ENCODE measurements at regions not wholly inside any gene's neighbourhood (a gene's known extent, or its start where the extent isn't known, plus 50 kb on each side); places are given as distances from the start of the nearest gene placed in this dataset.

DNA sequence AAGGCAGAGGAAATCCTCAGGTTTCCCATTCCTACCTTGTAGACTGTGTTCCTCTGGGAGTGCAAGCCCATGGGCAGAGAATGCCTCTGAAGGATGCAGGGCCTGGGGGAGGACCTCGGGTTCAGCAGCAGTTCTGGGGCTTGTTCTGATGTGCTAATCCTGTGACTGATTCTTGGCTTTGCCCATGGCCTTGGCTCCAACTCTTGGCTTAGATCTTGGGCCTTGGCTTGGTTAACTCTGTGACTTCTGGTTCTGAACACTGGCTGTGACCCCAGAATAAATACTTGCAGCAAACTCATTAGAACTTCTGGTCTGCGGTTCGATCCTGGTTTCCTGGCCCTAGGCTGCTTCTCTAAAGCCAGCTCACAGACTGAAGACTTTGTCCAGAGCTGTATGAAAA lies 366.9 kb upstream of the ZEB2 start:
- H3K4me1 ChIP-seq (ENCODE audit: control insufficient read depth, insufficient read depth, low read length), result no peaks in the 10 kb centered on the region
- H3K9ac ChIP-seq (ENCODE audit: low read length), result no peak overlapping the region
- H3K36me3 ChIP-seq (ENCODE audit: control insufficient read depth, insufficient read depth, low read length), result no peaks in the 10 kb centered on the region
- H3K27ac ChIP-seq (ENCODE audit: low read depth, low read length), result no peak overlapping the region
- H3K27me3 ChIP-seq (ENCODE audit: control insufficient read depth, insufficient read depth, low read length), result no peaks in the 10 kb centered on the region
- H3K9me3 ChIP-seq (ENCODE audit: control insufficient read depth, insufficient read depth, low read depth, low read length), result no peaks in the 10 kb centered on the region; the same call in 1 of the 2 replicates
- no peak overlapping the region for H3K4me3 ChIP-seq (ENCODE audit: low read depth, low read length)

DNA sequence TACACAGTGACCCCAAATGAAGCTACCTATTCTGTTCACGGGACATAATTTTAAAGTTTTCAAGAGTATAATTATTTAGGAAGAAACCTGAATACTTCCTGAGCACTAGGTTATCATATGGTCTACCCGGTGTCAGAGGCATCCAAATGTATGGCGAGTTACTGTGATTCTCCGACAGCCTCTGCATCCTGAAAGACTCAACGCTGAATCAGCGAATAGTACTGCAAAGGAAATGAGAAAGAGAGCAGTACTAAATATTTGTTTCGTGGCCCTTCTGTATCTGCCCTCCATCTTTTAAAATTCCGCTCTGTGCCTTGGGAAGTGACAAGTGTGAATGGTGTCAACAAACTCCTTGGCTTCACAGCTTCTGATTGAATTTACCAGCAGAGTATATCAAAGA lies 358.0 kb upstream of the ZEB2 start:
- Histone ChIP-seq H3K9me3 (ENCODE audit: control insufficient read depth, insufficient read depth, low read depth, low read length) (no peaks in the 10 kb centered on the region; the same call in 1 of the 2 replicates), H3K27ac (ENCODE audit: low read depth, low read length) (no peak overlapping the region), H3K27me3 (ENCODE audit: control insufficient read depth, insufficient read depth, low read length) (no peaks in the 10 kb centered on the region), H3K36me3 (ENCODE audit: control insufficient read depth, insufficient read depth, low read length) (no peaks in the 10 kb centered on the region), H3K4me1 (ENCODE audit: control insufficient read depth, insufficient read depth, low read length) (peaks cover 5% of the 10 kb centered on the region), H3K9ac (ENCODE audit: low read length) (no peak overlapping the region), H3K4me3 (ENCODE audit: low read depth, low read length) (no peak overlapping the region)

DNA sequence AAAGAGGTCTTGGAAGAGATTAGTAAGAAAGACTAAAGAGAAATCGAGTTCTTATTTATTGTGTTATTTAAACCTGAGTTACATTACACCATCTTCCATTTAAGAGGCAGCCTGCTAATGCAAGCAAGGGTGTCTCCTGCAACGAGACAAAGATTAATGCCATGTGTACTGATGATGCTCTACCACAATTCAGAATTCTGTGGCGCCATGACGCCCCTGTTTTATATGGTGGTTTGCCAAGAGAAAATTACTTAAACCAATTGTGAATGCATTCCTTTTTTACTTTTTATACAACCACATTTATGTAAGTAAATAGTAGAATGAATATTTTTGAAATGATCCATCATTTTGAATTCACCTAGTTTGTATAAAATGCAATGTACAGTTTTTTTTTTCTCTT lies 356.1 kb upstream of the ZEB2 start:
- Histone ChIP-seq H3K27me3 (ENCODE audit: control insufficient read depth, insufficient read depth, low read length) (no peaks in the 10 kb centered on the region), H3K9me3 (ENCODE audit: control insufficient read depth, insufficient read depth, low read depth, low read length) (no peaks in the 10 kb centered on the region), H3K9ac (ENCODE audit: low read length) (no peak overlapping the region), H3K36me3 (ENCODE audit: control insufficient read depth, insufficient read depth, low read length) (no peaks in the 10 kb centered on the region), H3K4me3 (ENCODE audit: low read depth, low read length) (no peak overlapping the region), H3K4me1 (ENCODE audit: control insufficient read depth, insufficient read depth, low read length) (peaks cover 5% of the 10 kb centered on the region), H3K27ac (ENCODE audit: low read depth, low read length) (no peak overlapping the region)

DNA sequence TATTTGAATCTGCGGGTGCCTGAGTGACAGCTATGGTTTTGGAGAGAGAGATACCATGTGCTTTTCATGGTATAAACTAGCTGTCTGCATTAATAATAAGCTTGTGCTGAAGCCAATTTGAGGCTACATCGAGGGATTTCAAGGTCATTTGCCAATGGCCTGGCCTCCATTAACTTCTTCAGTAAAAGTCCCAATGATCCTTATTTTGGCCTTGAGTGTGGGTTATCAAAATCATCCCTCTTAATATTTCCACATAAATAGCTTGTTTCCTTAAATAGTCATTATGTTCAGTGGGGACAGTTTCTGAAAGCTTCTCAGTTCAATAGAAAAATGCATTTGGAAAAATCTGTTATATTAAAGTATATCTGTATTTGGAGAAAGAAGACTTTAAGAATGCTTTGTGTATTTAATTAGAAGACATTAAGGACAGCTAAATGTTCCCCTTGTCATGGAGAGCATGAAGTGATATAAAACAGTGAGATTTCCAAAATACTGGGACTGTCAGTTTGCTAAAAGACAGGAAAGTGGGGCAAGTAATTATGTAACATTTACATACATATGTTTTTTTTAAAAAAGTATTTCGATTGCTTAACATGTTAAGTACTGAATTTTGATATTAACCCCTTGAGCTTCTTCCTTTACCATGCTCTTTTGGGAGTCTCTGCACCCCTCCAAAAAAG lies 355.5 kb upstream of the ZEB2 start:
- no peak overlapping the region for H3K9ac ChIP-seq (ENCODE audit: low read length)

DNA sequence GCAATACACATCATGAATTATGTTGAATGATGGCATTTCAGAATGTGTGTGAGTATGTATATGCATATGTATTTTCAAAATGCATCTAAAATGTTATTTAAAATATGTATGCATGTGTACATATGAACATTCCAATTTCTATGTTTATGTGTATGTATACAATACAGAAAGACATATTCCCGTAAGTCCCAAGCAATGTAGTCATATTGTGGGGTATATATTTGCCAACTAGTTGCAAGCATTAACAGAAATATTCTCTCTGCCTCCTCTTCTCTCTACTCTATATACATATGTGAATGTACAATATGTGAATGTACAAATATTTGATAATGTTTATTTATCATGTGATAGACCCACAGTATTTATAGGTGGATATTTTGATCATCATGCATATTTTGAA lies 345.8 kb upstream of the ZEB2 start:
- no peak overlapping the region for H3K27ac ChIP-seq (ENCODE audit: low read depth, low read length)
- H3K27me3 ChIP-seq (ENCODE audit: control insufficient read depth, insufficient read depth, low read length), result no peaks in the 10 kb centered on the region
- no peak overlapping the region for H3K9ac ChIP-seq (ENCODE audit: low read length)
- no peaks in the 10 kb centered on the region for H3K36me3 ChIP-seq (ENCODE audit: control insufficient read depth, insufficient read depth, low read length)
- no peaks in the 10 kb centered on the region for H3K4me1 ChIP-seq (ENCODE audit: control insufficient read depth, insufficient read depth, low read length)
- no peaks in the 10 kb centered on the region for H3K9me3 ChIP-seq (ENCODE audit: control insufficient read depth, insufficient read depth, low read depth, low read length)
- no peak overlapping the region for H3K4me3 ChIP-seq (ENCODE audit: low read depth, low read length)

More for the DNA sequence above, 355.5 kb upstream of the ZEB2 start:
- Histone ChIP-seq H3K4me3 (ENCODE audit: low read depth, low read length) (no peak overlapping the region), H3K9me3 (ENCODE audit: control insufficient read depth, insufficient read depth, low read depth, low read length) (no peaks in the 10 kb centered on the region), H3K27me3 (ENCODE audit: control insufficient read depth, insufficient read depth, low read length) (no peaks in the 10 kb centered on the region), H3K36me3 (ENCODE audit: control insufficient read depth, insufficient read depth, low read length) (no peaks in the 10 kb centered on the region), H3K4me1 (ENCODE audit: control insufficient read depth, insufficient read depth, low read length) (peaks cover 5% of the 10 kb centered on the region), H3K27ac (ENCODE audit: low read depth, low read length) (no peak overlapping the region)

DNA sequence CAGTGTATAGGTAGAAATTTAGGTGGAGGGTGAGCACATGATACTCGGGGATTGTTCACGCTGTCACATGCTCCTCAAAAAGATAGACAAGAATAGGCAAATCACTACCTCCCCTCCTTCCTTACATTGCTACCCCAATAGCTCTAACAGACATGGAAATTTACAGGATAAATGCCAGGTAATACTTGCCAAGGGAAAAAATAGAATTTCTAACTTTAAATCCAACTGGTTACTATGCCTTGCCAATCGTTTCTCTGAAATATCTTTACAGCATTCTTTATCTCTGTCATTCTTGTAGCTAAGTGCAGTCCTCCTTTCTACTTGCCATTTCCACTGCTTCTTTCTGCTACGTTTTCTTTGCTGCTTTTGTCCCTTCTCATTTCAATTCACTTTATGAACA lies 339.8 kb upstream of the ZEB2 start:
- no peak overlapping the region for H3K4me3 ChIP-seq (ENCODE audit: low read depth, low read length)
- H3K27ac ChIP-seq (ENCODE audit: low read depth, low read length), result no peak overlapping the region
- no peaks in the 10 kb centered on the region for H3K36me3 ChIP-seq (ENCODE audit: control insufficient read depth, insufficient read depth, low read length)
- no peaks in the 10 kb centered on the region for H3K4me1 ChIP-seq (ENCODE audit: control insufficient read depth, insufficient read depth, low read length)
- H3K9ac ChIP-seq (ENCODE audit: low read length), result no peak overlapping the region
- H3K9me3 ChIP-seq (ENCODE audit: control insufficient read depth, insufficient read depth, low read depth, low read length), result peaks cover 4% of the 10 kb centered on the region; the same call in 1 of the 2 replicates
- no peaks in the 10 kb centered on the region for H3K27me3 ChIP-seq (ENCODE audit: control insufficient read depth, insufficient read depth, low read length)

DNA sequence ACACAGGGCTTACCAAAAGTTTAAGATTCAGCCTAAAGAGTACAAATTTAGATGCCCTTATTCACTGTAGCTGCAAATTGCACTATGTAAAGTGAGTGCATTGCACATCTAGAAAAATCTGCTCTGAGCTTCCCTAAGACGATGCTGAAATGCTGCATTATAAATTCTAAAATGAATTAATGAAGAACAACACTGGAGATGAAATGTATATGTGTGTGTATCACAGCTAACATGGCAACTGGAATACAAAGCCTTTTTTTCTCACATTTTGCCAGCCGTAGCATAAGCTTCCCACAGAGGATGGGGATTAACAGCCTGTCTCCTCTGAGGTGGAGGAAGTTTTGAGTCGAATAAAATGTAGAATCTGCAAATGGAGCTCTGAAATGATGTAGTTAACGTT lies 338.3 kb upstream of the ZEB2 start:
- Histone ChIP-seq H3K27ac (ENCODE audit: low read depth, low read length) (no peak overlapping the region), H3K4me1 (ENCODE audit: control insufficient read depth, insufficient read depth, low read length) (no peaks in the 10 kb centered on the region), H3K9ac (ENCODE audit: low read length) (no peak overlapping the region), H3K36me3 (ENCODE audit: control insufficient read depth, insufficient read depth, low read length) (no peaks in the 10 kb centered on the region), H3K27me3 (ENCODE audit: control insufficient read depth, insufficient read depth, low read length) (no peaks in the 10 kb centered on the region), H3K4me3 (ENCODE audit: low read depth, low read length) (no peak overlapping the region), H3K9me3 (ENCODE audit: control insufficient read depth, insufficient read depth, low read depth, low read length) (peaks cover 5% of the 10 kb centered on the region; the same call in 1 of the 2 replicates)

DNA sequence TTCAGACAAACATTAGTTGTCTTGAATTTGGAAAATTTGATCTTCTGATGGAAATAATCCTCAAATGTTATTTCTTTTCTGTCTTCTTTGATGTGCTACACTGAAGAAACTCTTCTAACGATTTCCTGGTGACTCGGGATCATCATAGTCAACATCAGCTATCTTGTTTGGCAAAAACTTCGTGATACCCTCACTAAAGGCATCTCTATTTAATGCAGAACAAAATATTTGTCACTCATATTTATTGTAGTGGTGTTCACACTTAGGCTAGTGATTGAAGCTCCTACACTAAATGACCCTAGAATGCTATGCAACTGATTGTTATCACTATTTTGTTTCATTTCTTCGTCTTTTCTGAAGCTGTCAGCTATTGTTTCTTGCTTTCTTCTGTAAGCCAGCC lies 334.7 kb upstream of the ZEB2 start:
- no peaks in the 10 kb centered on the region for H3K36me3 ChIP-seq (ENCODE audit: control insufficient read depth, insufficient read depth, low read length)
- H3K9me3 ChIP-seq (ENCODE audit: control insufficient read depth, insufficient read depth, low read depth, low read length), result peaks cover 5% of the 10 kb centered on the region; the same call in 1 of the 2 replicates
- H3K27ac ChIP-seq (ENCODE audit: low read depth, low read length), result no peak overlapping the region
- no peak overlapping the region for H3K9ac ChIP-seq (ENCODE audit: low read length)
- no peaks in the 10 kb centered on the region for H3K27me3 ChIP-seq (ENCODE audit: control insufficient read depth, insufficient read depth, low read length)
- 0 out of 2 replicates have a peak, but pooled peaks cover 7% of the 10 kb centered on the region for H3K4me1 ChIP-seq (ENCODE audit: control insufficient read depth, insufficient read depth, low read length)
- H3K4me3 ChIP-seq (ENCODE audit: low read depth, low read length), result no peak overlapping the region

DNA sequence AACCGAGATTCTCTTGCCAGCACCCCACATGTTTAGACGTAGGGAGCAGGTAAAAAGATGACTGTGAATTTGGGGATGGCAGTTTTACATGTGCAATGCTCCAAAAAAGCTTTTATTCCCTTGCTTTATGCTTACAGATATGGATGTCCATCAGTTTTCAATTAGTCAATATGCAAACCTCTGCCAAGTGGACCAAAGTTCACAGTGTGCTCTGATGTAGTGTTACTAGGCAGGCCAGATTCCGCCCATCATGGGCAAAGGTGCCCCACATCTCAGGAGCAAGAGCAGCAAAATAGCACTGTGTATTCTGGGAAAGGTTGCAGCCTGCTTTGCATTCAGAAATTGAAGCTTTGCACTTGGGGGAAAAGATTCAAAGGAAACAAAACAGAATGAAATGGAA lies 329.7 kb upstream of the ZEB2 start:
- H3K27me3 ChIP-seq (ENCODE audit: control insufficient read depth, insufficient read depth, low read length), result no peaks in the 10 kb centered on the region
- peaks cover under 1% of the 10 kb centered on the region; the same call in 1 of the 2 replicates for H3K9me3 ChIP-seq (ENCODE audit: control insufficient read depth, insufficient read depth, low read depth, low read length)

DNA sequence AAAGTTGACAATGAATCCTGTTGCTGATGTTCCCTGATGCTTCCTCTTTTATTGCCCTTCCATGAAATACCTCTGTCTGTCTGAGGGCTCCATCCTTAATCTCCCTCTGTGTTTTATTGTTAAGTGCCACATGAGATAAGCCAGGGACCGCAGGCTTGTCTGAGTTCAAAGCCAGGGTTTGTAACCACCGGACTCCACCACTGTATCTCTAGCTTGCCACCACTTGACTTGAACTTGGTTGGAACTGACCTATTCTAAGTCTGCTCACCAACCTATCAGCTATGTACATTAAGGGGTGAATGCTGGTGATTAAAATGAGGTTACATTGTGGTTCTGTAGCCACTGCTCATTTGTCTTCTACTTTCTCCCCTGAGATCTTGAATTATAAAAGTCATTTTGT lies 328.5 kb upstream of the ZEB2 start:
- H3K9me3 ChIP-seq (ENCODE audit: control insufficient read depth, insufficient read depth, low read depth, low read length), result no peaks in the 10 kb centered on the region
- no peak overlapping the region for H3K9ac ChIP-seq (ENCODE audit: low read length)
- 0 out of 2 replicates have a peak, but pooled peaks cover 7% of the 10 kb centered on the region for H3K4me1 ChIP-seq (ENCODE audit: control insufficient read depth, insufficient read depth, low read length)
- H3K4me3 ChIP-seq (ENCODE audit: low read depth, low read length), result no peak overlapping the region
- no peaks in the 10 kb centered on the region for H3K27me3 ChIP-seq (ENCODE audit: control insufficient read depth, insufficient read depth, low read length)
- H3K36me3 ChIP-seq (ENCODE audit: control insufficient read depth, insufficient read depth, low read length), result no peaks in the 10 kb centered on the region
- no peak overlapping the region for H3K27ac ChIP-seq (ENCODE audit: low read depth, low read length)

More for the DNA sequence above, 329.7 kb upstream of the ZEB2 start:
- Histone ChIP-seq H3K27ac (ENCODE audit: low read depth, low read length) (no peak overlapping the region), H3K36me3 (ENCODE audit: control insufficient read depth, insufficient read depth, low read length) (no peaks in the 10 kb centered on the region), H3K4me1 (ENCODE audit: control insufficient read depth, insufficient read depth, low read length) (0 out of 2 replicates have a peak, but pooled peaks cover 7% of the 10 kb centered on the region), H3K4me3 (ENCODE audit: low read depth, low read length) (no peak overlapping the region), H3K9ac (ENCODE audit: low read length) (no peak overlapping the region)

DNA sequence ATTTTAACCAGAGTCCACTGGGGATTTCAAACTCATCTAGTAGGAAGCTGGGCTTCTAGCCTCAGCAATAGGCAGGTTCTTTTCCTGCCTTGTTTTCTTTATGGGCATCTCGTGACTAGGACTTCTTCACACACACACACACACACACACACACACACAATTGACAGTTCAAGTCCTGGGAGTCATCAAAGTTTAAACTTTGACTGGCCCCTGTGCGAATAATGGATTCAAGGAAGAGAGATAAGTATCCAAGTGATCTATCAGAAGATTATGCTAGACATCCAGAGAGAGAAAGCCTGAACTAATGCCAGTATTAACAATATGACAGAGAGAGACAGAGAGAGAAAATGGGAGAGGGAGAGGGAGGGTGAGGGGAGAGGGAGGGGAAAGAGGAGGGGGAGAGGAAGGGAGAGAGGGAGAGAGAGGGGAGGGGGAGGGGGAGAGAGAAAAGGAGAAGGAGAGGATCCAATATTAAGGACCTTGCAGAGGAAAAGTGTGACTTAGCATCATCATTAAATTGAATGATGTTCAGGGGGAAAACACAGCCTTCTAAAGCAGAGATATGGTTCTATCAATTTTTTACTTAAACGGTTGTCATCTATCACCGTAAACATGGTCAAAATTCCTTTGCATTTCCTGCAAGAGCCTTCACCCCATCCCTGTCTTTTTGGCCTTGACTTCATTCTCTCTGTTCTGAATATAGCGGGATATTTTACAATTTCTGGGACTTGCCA lies 327.6 kb upstream of the ZEB2 start:
- H3K27ac ChIP-seq (ENCODE audit: low read depth, low read length), result no peak overlapping the region
- H3K4me1 ChIP-seq (ENCODE audit: control insufficient read depth, insufficient read depth, low read length), result 0 out of 2 replicates have a peak, but pooled peaks cover 7% of the 10 kb centered on the region
- no peak overlapping the region for H3K9ac ChIP-seq (ENCODE audit: low read length)
- no peak overlapping the region for H3K4me3 ChIP-seq (ENCODE audit: low read depth, low read length)
- H3K36me3 ChIP-seq (ENCODE audit: control insufficient read depth, insufficient read depth, low read length), result no peaks in the 10 kb centered on the region
- no peaks in the 10 kb centered on the region for H3K27me3 ChIP-seq (ENCODE audit: control insufficient read depth, insufficient read depth, low read length)
- no peaks in the 10 kb centered on the region for H3K9me3 ChIP-seq (ENCODE audit: control insufficient read depth, insufficient read depth, low read depth, low read length)

All from HUES6 (cell line).